ENCODE measurements at regions not wholly inside any gene's neighbourhood (a gene's known extent, or its start where the extent isn't known, plus 50 kb on each side); places are given as distances from the start of the nearest gene placed in this dataset.

GRCh38 chr6:56793938-56794337 lies 151.2 kb upstream of the DST start:
- H3K27me3 ChIP-seq (ENCODE audit: control insufficient read depth, extremely low read depth, insufficient read depth, low read length) = no peaks in the 10 kb centered on the region
- peaks cover 28% of the 10 kb centered on the region for H3K4me1 ChIP-seq (ENCODE audit: control insufficient read depth, extremely low read depth, insufficient read depth, low read length)
- H2AFZ ChIP-seq (ENCODE audit: control insufficient read depth, low read length) = no peak overlapping the region
- FAIRE-seq = no peak
- no peak overlapping the region for H3K27ac ChIP-seq (ENCODE audit: control insufficient read depth, insufficient read depth, low read length)
- DNase-seq (ENCODE audit: low read depth, low spot score) = no peak
- dilution Hi-C loops (cut with MboI; ENCODE audit: extremely low pct_ligation_motif_present, low sequenced_read_pairs) = no loop called here
- H3K79me2 ChIP-seq (ENCODE audit: control insufficient read depth, insufficient read depth, low read length) = no peaks in the 10 kb centered on the region
- no peak overlapping the region for H3K4me3 ChIP-seq (ENCODE audit: control insufficient read depth in 2 of 3, extremely low read depth in 1 of 3, insufficient read depth in 2 of 3, low read depth in 1 of 3, low read length in 3 of 3)
- H3K9me3 ChIP-seq (ENCODE audit: control insufficient read depth, low read depth, low read length) = no peaks in the 10 kb centered on the region
- H3K9ac ChIP-seq (ENCODE audit: control insufficient read depth, extremely low read depth, insufficient read depth, low read length) = no peak overlapping the region
- no peaks in the 10 kb centered on the region for H4K20me1 ChIP-seq (ENCODE audit: control insufficient read depth, extremely low read depth, insufficient read depth, low read length)
- TF ChIP-seq EZH2 (IDR thresholded peaks at IDR 0.05; ENCODE audit: low read length) (no peak), CTCF (optimal IDR thresholded peaks at IDR 0.05 in 1 of 3, IDR thresholded peaks at IDR 0.05 in 1 of 3, conservative IDR thresholded peaks at IDR 0.05 in 1 of 3; ENCODE audit: extremely low read depth in 1 of 3, insufficient read depth in 2 of 3, low read length in 3 of 3) (no peak)
- no peaks in the 10 kb centered on the region for H3K9me1 ChIP-seq (ENCODE audit: control insufficient read depth, extremely low read depth, insufficient read depth, low read length)
- H3K4me2 ChIP-seq (ENCODE audit: control insufficient read depth, extremely low read depth, insufficient read depth, low read depth, low read length) = no peak overlapping the region
- no peaks in the 10 kb centered on the region for H3K36me3 ChIP-seq (ENCODE audit: control insufficient read depth in 2 of 2, extremely low read depth in 1 of 2, insufficient read depth in 2 of 2, low read length in 2 of 2)

GRCh38 chr6:56790414-56790813 lies 147.7 kb upstream of the DST start:
- Histone ChIP-seq H3K4me3 (ENCODE audit: control insufficient read depth in 2 of 3, extremely low read depth in 1 of 3, insufficient read depth in 2 of 3, low read depth in 1 of 3, low read length in 3 of 3) (no peak overlapping the region), H3K9me3 (ENCODE audit: control insufficient read depth, low read depth, low read length) (no peaks in the 10 kb centered on the region), H3K79me2 (ENCODE audit: control insufficient read depth, insufficient read depth, low read length) (no peaks in the 10 kb centered on the region), H3K9ac (ENCODE audit: control insufficient read depth, extremely low read depth, insufficient read depth, low read length) (peak overlapping the region; percentile 19), H3K9me1 (ENCODE audit: control insufficient read depth, extremely low read depth, insufficient read depth, low read length) (no peaks in the 10 kb centered on the region), H3K4me1 (ENCODE audit: control insufficient read depth, extremely low read depth, insufficient read depth, low read length) (peaks cover 20% of the 10 kb centered on the region), H3K4me2 (ENCODE audit: control insufficient read depth, extremely low read depth, insufficient read depth, low read depth, low read length) (no peak overlapping the region), H3K27me3 (ENCODE audit: control insufficient read depth, extremely low read depth, insufficient read depth, low read length) (no peaks in the 10 kb centered on the region), H4K20me1 (ENCODE audit: control insufficient read depth, extremely low read depth, insufficient read depth, low read length) (no peaks in the 10 kb centered on the region), H3K27ac (ENCODE audit: control insufficient read depth, insufficient read depth, low read length) (peak overlapping the region; percentile 63), H3K36me3 (ENCODE audit: control insufficient read depth in 2 of 2, extremely low read depth in 1 of 2, insufficient read depth in 2 of 2, low read length in 2 of 2) (no peaks in the 10 kb centered on the region), H2AFZ (ENCODE audit: control insufficient read depth, low read length) (peak overlapping the region; percentile 27)
- no peak for DNase-seq (ENCODE audit: low read depth, low spot score)
- dilution Hi-C loops (cut with MboI; ENCODE audit: extremely low pct_ligation_motif_present, low sequenced_read_pairs) = no loop called here
- no peak for FAIRE-seq
- TF ChIP-seq CTCF (optimal IDR thresholded peaks at IDR 0.05 in 1 of 3, IDR thresholded peaks at IDR 0.05 in 1 of 3, conservative IDR thresholded peaks at IDR 0.05 in 1 of 3; ENCODE audit: extremely low read depth in 1 of 3, insufficient read depth in 2 of 3, low read length in 3 of 3) = no peak
- no peak for TF ChIP-seq EZH2 (IDR thresholded peaks at IDR 0.05; ENCODE audit: low read length)
